ENCODE measurements at regions not wholly inside any gene's neighbourhood (a gene's known extent, or its start where the extent isn't known, plus 50 kb on each side); places are given as distances from the start of the nearest gene placed in this dataset.

DNA sequence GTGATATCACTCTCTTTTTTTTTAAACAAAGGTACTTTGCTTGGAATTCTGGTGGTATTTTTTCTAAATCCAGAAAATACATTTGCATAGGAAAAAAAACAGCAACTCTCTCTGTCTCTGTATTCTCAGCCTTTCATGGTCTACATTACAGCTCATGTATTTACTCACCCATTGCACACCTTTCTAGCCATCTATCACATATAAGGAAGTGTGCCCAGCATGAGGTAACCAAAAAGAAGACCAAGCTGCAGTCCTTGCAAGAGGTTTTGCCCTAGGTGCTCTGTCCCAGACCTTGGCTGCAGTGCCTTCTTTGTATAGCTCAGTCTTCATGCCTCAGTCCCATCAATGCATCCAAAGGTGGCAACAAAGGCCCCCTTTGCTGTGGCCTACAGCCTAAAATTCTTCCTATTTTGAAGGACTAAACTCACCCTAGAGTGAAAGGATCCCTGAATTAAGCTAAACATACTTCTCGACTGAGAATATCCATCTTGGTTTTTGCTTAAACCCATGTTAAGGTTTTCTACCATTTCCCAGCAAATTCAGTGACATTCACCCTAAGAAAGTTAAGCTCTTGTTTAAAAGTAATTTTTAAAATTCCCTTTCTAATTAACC lies 446.4 kb downstream of the KIF4B start:
- TF ChIP-seq, protein P1, sequence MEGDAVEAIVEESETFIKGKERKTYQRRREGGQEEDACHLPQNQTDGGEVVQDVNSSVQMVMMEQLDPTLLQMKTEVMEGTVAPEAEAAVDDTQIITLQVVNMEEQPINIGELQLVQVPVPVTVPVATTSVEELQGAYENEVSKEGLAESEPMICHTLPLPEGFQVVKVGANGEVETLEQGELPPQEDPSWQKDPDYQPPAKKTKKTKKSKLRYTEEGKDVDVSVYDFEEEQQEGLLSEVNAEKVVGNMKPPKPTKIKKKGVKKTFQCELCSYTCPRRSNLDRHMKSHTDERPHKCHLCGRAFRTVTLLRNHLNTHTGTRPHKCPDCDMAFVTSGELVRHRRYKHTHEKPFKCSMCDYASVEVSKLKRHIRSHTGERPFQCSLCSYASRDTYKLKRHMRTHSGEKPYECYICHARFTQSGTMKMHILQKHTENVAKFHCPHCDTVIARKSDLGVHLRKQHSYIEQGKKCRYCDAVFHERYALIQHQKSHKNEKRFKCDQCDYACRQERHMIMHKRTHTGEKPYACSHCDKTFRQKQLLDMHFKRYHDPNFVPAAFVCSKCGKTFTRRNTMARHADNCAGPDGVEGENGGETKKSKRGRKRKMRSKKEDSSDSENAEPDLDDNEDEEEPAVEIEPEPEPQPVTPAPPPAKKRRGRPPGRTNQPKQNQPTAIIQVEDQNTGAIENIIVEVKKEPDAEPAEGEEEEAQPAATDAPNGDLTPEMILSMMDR (IDR thresholded peaks at IDR 0.05), result no peak
- TF ChIP-seq, protein P2, sequence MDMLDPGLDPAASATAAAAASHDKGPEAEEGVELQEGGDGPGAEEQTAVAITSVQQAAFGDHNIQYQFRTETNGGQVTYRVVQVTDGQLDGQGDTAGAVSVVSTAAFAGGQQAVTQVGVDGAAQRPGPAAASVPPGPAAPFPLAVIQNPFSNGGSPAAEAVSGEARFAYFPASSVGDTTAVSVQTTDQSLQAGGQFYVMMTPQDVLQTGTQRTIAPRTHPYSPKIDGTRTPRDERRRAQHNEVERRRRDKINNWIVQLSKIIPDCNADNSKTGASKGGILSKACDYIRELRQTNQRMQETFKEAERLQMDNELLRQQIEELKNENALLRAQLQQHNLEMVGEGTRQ (IDR thresholded peaks at IDR 0.05), result no peak
- no peak for TF ChIP-seq EP300 (IDR thresholded peaks at IDR 0.05)

All from A549 (cell line).